H9 (cell line): ENCODE measurements at regions not wholly inside any gene's neighbourhood (a gene's known extent, or its start where the extent isn't known, plus 50 kb on each side); places are given as distances from the start of the nearest gene placed in this dataset.

Experiments used
- DNase-seq: peaks from one replicate; pipeline ENCODE4 v3.0.0-alpha.2; 2017
- H2AFZ ChIP-seq: one replicate; pipeline ENCODE4 v1.6.1; 2013; ENCODE audit warnings: mild to moderate bottlenecking, low read length, control low read depth, moderate library complexity
- H2AK5ac ChIP-seq: 2 replicates; pipeline ENCODE4 v1.6.1; 2013; ENCODE audit warnings: low read length, control low read depth, mixed read lengths; ENCODE audit not compliant: insufficient read length
- H2BK120ac ChIP-seq: one replicate; pipeline ENCODE4 v1.6.1; 2013; ENCODE audit warnings: low read depth, mild to moderate bottlenecking, low read length, control low read depth, inconsistent platforms; ENCODE audit not compliant: poor library complexity, severe bottlenecking
- H2BK12ac ChIP-seq: 2 replicates; pipeline ENCODE4 v1.6.1; 2013; ENCODE audit warnings: low read length, control low read depth, mixed read lengths, low read depth; ENCODE audit not compliant: insufficient read length
- H2BK15ac ChIP-seq: 2 replicates; pipeline ENCODE4 v1.6.1; 2013; ENCODE audit warnings: low read depth, low read length, control low read depth
- H2BK20ac ChIP-seq: one replicate; pipeline ENCODE4 v1.6.1; 2013; ENCODE audit warnings: low read depth, mild to moderate bottlenecking, low read length, control low read depth, inconsistent platforms; ENCODE audit not compliant: poor library complexity, severe bottlenecking
- H2BK5ac ChIP-seq: 2 replicates; pipeline ENCODE4 v1.6.1; 2013; ENCODE audit warnings: low read length, control low read depth, mixed read lengths; ENCODE audit not compliant: insufficient read length
- H3K14ac ChIP-seq: 2 replicates; pipeline ENCODE4 v1.6.1; 2013; ENCODE audit warnings: low read length, control low read depth; ENCODE audit not compliant: insufficient read depth
- H3K18ac ChIP-seq: 2 replicates; pipeline ENCODE4 v1.6.1; 2013; ENCODE audit warnings: low read depth, mild to moderate bottlenecking, mixed read lengths, low read length, control low read depth; ENCODE audit not compliant: insufficient read length
- H3K23ac ChIP-seq: 2 replicates; pipeline ENCODE4 v1.6.1; 2013; ENCODE audit warnings: low read length, control low read depth, mixed read lengths, low read depth; ENCODE audit not compliant: insufficient read length
- H3K23me2 ChIP-seq: 2 replicates; pipeline ENCODE4 v1.6.1; 2013; ENCODE audit warnings: low read depth, mild to moderate bottlenecking, mixed read lengths, low read length, control low read depth; ENCODE audit not compliant: insufficient read length, poor library complexity, severe bottlenecking
- H3K27ac ChIP-seq: 2 replicates; pipeline ENCODE4 v1.5.1; 2013; ENCODE audit warnings: low read length, control low read depth, mixed read lengths, low read depth; ENCODE audit not compliant: insufficient read length
- H3K27me3 ChIP-seq: 2 replicates; pipeline ENCODE4 v1.6.1; 2013; ENCODE audit warnings: low read length, control low read depth, inconsistent platforms; ENCODE audit not compliant: insufficient read depth
- H3K4ac ChIP-seq: 2 replicates; pipeline ENCODE4 v1.6.1; 2013; ENCODE audit warnings: low read depth, mild to moderate bottlenecking, control low read depth, inconsistent platforms, low read length, moderate library complexity
- H3K4me1 ChIP-seq: 2 replicates; pipeline ENCODE4 v1.6.1; 2013; ENCODE audit warnings: low read length, control low read depth, inconsistent platforms; ENCODE audit not compliant: insufficient read depth
- H3K4me2 ChIP-seq: 2 replicates; pipeline ENCODE4 v1.6.1; 2013; ENCODE audit warnings: low read length, control low read depth, mixed read lengths; ENCODE audit not compliant: insufficient read length, insufficient read depth
- H3K56ac ChIP-seq: 2 replicates; pipeline ENCODE4 v1.6.1; 2013; ENCODE audit warnings: low read depth, mild to moderate bottlenecking, mixed read lengths, low read length, control low read depth; ENCODE audit not compliant: insufficient read length
- H3K79me1 ChIP-seq: 2 replicates; pipeline ENCODE4 v1.6.1; 2013; ENCODE audit warnings: low read depth, mild to moderate bottlenecking, moderate library complexity, low read length, control low read depth, inconsistent platforms; ENCODE audit not compliant: insufficient read depth, poor library complexity, severe bottlenecking
- H3K79me2 ChIP-seq: 2 replicates; pipeline ENCODE4 v1.6.1; 2013; ENCODE audit warnings: low read length, control low read depth, inconsistent platforms; ENCODE audit not compliant: insufficient read depth
- H3K9ac ChIP-seq: 2 replicates; pipeline ENCODE4 v1.6.1; 2013; ENCODE audit warnings: low read length, control low read depth, mixed read lengths; ENCODE audit not compliant: insufficient read length; ENCODE audit errors: extremely low read depth
- H3K9me3 ChIP-seq: one replicate; pipeline ENCODE4 v1.6.1; 2013; ENCODE audit warnings: low read depth, low read length, inconsistent platforms; ENCODE audit not compliant: control insufficient read depth
- H3T11ph ChIP-seq: one replicate; pipeline ENCODE4 v1.6.1; 2013; ENCODE audit warnings: mild to moderate bottlenecking, low read length, control low read depth, inconsistent platforms
- H4K20me1 ChIP-seq: one replicate; pipeline ENCODE4 v1.6.1; 2013; ENCODE audit not compliant: control insufficient read depth, insufficient read length, insufficient read depth
- H4K5ac ChIP-seq: 2 replicates; pipeline ENCODE4 v1.6.1; 2013; ENCODE audit warnings: low read depth, mild to moderate bottlenecking, mixed read lengths, low read length, control low read depth; ENCODE audit not compliant: insufficient read length
- H4K8ac ChIP-seq: replicated peaks from 2 replicates; pipeline ENCODE4 v1.6.1; 2013; ENCODE audit warnings: low read length, control low read depth, mixed read lengths, low read depth; ENCODE audit not compliant: insufficient read length
- H4K91ac ChIP-seq: 2 replicates; pipeline ENCODE4 v1.6.1; 2013; ENCODE audit warnings: low read depth, mild to moderate bottlenecking, moderate library complexity, mixed read lengths, low read length, control low read depth; ENCODE audit not compliant: insufficient read length
- H3K27ac Mint-ChIP-seq, 3 experiments: 2 replicates in 2 of 3; 3 replicates in 1 of 3; pipeline ENCODE4 v1.8.0; 2020 to 2021; ENCODE audit warnings: mixed read lengths in 3 of 3, mild to moderate bottlenecking in 1 of 3, moderate library complexity in 1 of 3
- H3K27me3 Mint-ChIP-seq: 2 replicates; pipeline ENCODE4 v1.8.0; 2021; ENCODE audit warnings: low read depth, mild to moderate bottlenecking, moderate library complexity, mixed read lengths
- H3K36me3 Mint-ChIP-seq, 3 experiments: 2 replicates in 2 of 3; 3 replicates in 1 of 3; pipeline ENCODE4 v1.8.0; 2020 to 2021; ENCODE audit warnings: low read depth in 3 of 3, mixed read lengths in 3 of 3; ENCODE audit not compliant: insufficient read depth in 1 of 3
- H3K4me1 Mint-ChIP-seq, 2 experiments: 2 replicates each; pipeline ENCODE4 v1.8.0; 2020; ENCODE audit warnings: mixed read lengths in 2 of 2
- H3K4me3 Mint-ChIP-seq, 2 experiments: 2 replicates in 1 of 2; 3 replicates in 1 of 2; pipeline ENCODE4 v1.8.0; 2020 to 2021; ENCODE audit warnings: mild to moderate bottlenecking in 2 of 2, mixed read lengths in 2 of 2, moderate library complexity in 1 of 2
- H3K9me3 Mint-ChIP-seq, 2 experiments: 2 replicates in 1 of 2; 3 replicates in 1 of 2; pipeline ENCODE4 v1.8.0; 2020; ENCODE audit warnings: mild to moderate bottlenecking in 2 of 2, mixed read lengths in 2 of 2, moderate library complexity in 1 of 2
- WGBS: extraction: QIAGEN DNeasy Blood & Tissue Kit; methylation state at CpG from one replicate; pipeline ENCODE4 v1.1.7; 2013; ENCODE audit warnings: missing lambda C conversion rate, low lambda C conversion rate, mixed read lengths; ENCODE audit not compliant: insufficient read length; ENCODE audit errors: extremely low coverage; 5-methylcytosine and 5-hydroxymethylcytosine counted together
- TF ChIP-seq, protein P1 (sequence below): fragments of 200-600 bp; sonication (generic); conservative IDR thresholded peaks from 3 replicates; pipeline ENCODE4 v1.8.0; 2021; ENCODE audit warnings: antibody characterized with exemption, mild to moderate bottlenecking

DNA sequence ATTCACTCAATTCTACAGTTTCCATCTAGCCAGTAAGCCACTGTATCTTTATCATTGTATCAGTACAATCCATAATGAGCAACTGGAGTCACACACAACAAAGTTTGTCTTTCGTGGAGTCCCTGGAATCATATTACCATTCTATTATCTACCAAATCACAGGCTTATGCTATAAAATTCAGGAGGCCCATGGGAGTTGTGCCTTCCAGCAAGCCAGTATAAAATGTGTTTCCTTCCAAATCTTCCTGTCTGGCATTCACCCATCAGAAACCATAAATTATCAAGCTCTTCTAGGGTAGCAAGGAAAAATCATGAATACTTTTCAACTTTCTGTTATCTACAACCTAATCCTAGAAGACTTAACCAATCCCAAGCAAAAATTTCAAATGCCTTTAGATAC is 1383.3 kb upstream of the PCDH7 start:
- Histone ChIP-seq H4K8ac (no peak overlapping the region), H2BK120ac (no peak overlapping the region), H3K9me3 (no peaks in the 10 kb centered on the region), H4K5ac (no peak overlapping the region), H3K23ac (no peak overlapping the region), H2BK15ac (no peak overlapping the region), H2BK12ac (no peak overlapping the region), H3K18ac (no peak overlapping the region), H3K23me2 (no peaks in the 10 kb centered on the region), H3K79me1 (no peaks in the 10 kb centered on the region), H4K20me1 (no peaks in the 10 kb centered on the region), H2BK5ac (no peak overlapping the region), H3K14ac (no peak overlapping the region), H4K91ac (no peak overlapping the region), H2AFZ (no peak overlapping the region), H3K27ac (no peak overlapping the region), H3K4me2 (no peak overlapping the region), H3T11ph (no peak overlapping the region), H2AK5ac (no peak overlapping the region), H2BK20ac (no peak overlapping the region), H3K4me1 (no peaks in the 10 kb centered on the region), H3K9ac (no peak overlapping the region), H3K4ac (no peak overlapping the region), H3K27me3 (no peaks in the 10 kb centered on the region), H3K79me2 (no peaks in the 10 kb centered on the region), H3K56ac (no peak overlapping the region)
- DNase-seq, result no peak
- Mint-ChIP-seq H3K36me3 (no peaks in the 10 kb centered on the region), H3K4me3 (no peak overlapping the region), H3K9me3 (no peaks in the 10 kb centered on the region), H3K27me3 (no peaks in the 10 kb centered on the region), H3K4me1 (no peaks in the 10 kb centered on the region), H3K27ac (no peak overlapping the region)
- TF ChIP-seq, protein P1, sequence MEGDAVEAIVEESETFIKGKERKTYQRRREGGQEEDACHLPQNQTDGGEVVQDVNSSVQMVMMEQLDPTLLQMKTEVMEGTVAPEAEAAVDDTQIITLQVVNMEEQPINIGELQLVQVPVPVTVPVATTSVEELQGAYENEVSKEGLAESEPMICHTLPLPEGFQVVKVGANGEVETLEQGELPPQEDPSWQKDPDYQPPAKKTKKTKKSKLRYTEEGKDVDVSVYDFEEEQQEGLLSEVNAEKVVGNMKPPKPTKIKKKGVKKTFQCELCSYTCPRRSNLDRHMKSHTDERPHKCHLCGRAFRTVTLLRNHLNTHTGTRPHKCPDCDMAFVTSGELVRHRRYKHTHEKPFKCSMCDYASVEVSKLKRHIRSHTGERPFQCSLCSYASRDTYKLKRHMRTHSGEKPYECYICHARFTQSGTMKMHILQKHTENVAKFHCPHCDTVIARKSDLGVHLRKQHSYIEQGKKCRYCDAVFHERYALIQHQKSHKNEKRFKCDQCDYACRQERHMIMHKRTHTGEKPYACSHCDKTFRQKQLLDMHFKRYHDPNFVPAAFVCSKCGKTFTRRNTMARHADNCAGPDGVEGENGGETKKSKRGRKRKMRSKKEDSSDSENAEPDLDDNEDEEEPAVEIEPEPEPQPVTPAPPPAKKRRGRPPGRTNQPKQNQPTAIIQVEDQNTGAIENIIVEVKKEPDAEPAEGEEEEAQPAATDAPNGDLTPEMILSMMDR, result no peak
- WGBS, result no CpG with 5 or more reads among the region's 1 CpG
